OCI-LY1 (cell line): ENCODE measurements at regions not wholly inside any gene's neighbourhood (a gene's known extent, or its start where the extent isn't known, plus 50 kb on each side); places are given as distances from the start of the nearest gene placed in this dataset.
"Not testable (repeated sequence)": the region's sequence is repeated elsewhere in the genome, so short reads cannot be mapped to it uniquely, and the experiment has no call there.

Experiments used
- CTCF ChIP-seq: fragments of 200-600 bp; sonication (generic), shearing (Covaris generic); IDR thresholded peaks from 2 replicates; pipeline ENCODE4 v1.5.1; 2017; ENCODE audit warnings: mild to moderate bottlenecking, antibody characterized with exemption, low read length, moderate library complexity, mixed read lengths
- EZH2 ChIP-seq: fragments of 200-600 bp; sonication (generic), shearing (Covaris generic); IDR thresholded peaks from 2 replicates; pipeline ENCODE4 v1.8.0; 2017; ENCODE audit warnings: borderline replicate concordance, mixed run types, mild to moderate bottlenecking, antibody characterized with exemption, low read length, moderate library complexity, mixed read lengths

DNA sequence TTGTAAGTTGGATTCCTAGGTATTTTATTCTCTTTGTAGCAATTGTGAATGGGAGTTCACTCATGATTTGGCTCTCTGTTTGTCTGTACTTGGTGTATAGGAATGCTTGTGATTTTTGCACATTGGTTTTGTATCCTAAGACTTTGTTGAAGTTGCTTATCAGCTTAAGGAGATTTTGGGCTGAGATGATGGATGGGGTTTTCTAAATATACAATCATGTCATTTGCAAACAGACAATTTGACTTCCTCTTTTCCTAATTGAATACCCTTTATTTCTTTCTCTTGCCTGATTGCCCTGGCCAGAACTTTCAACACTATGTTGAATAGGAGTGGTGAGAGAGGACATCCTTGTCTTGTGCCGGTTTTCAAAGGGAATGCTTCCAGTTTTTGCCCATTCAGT is 391.8 kb downstream of the NPIPA7 start:
- TF ChIP-seq EZH2, CTCF: not testable (repeated sequence)
